Germinal center (tissue), 1 donor: ENCODE measurements at regions not wholly inside any gene's neighbourhood (a gene's known extent, or its start where the extent isn't known, plus 50 kb on each side); places are given as distances from the start of the nearest gene placed in this dataset.
"Not testable (repeated sequence)": the region's sequence is repeated elsewhere in the genome, so short reads cannot be mapped to it uniquely, and the experiment has no call there.

Experiments
- DNase-seq: peaks from one replicate; pipeline ENCODE4 v3.0.0; 2012; ENCODE audit warnings: mixed read lengths, low spot score

DNA sequence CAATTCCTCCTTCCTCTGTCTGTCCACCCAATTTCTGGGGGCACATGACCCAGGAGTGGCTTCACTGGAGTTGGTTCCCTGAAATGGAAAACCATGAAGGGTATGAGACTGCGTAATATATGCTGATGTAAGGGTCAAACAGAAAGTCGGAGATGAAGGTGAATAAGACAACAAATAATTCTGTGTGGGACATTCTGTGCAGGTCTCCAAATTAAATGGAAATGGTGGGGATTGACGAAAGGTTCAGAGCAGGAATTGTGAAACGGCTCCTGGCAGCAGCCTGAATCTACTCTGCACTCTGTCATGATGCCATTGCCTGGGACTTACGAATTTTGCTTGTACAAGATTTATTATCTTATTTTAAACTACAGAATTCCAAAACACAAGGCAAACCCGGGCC, 174.8 kb upstream of the RORA start:
- no peak for DNase-seq

DNA sequence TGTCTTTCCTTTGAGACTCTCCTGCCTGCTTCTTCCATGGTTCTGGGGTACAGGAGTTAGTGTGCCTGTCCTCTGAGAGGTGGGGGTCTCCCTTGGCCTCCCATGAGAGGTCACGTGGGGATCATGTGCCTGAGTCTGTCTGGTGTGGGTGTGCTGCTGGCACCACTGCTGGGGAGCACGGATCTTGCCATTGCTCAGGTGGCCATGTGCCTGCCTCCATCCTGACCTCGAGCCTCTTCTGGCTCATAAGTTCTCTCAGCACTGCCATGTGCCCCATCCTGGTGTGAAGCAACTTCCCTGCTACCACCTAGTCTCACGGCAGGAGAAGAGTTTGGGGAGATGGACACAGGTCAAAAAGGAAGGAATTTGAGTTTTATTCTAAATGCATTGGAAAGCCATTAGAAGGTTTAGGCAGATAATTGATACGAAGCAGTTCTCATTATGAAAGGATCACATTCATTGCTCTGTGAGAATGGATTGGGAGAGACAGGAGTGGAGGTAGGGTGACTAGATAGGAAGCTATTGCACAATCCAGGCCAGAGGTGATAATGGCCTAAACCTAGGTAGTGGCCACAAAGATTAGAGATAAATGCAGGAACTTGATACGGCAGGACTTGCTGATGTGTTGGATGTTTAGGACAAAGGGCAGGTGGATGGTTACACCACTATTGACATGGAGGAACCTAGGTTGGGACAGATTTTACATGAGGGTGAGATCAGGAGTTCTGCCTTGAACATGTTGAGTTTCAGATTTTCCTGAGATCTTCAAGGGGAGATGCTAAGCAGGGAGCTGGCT, 173.0 kb upstream of the RORA start:
- no peak for DNase-seq

DNA sequence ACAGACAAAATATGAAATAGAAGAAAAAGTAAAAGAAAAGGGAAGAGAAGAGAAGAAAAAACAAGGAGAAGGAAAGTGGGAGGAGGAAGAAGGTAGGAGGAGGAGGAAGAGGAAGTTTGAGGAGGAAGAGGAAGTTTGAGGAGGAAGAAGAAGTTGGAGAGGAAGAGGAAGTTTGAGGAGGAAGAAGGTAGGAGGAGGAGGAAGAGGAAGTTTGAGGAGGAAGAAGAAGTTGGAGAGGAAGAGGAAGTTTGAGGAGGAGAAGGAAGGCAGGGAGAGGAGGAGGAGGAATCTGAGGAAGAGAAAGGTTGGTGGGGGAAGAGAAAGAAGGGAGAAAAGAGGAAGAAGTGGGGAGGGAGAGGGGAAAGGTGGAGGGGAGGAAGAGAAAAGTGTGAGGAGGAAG, 169.2 kb upstream of the RORA start:
- DNase-seq: no peak

DNA sequence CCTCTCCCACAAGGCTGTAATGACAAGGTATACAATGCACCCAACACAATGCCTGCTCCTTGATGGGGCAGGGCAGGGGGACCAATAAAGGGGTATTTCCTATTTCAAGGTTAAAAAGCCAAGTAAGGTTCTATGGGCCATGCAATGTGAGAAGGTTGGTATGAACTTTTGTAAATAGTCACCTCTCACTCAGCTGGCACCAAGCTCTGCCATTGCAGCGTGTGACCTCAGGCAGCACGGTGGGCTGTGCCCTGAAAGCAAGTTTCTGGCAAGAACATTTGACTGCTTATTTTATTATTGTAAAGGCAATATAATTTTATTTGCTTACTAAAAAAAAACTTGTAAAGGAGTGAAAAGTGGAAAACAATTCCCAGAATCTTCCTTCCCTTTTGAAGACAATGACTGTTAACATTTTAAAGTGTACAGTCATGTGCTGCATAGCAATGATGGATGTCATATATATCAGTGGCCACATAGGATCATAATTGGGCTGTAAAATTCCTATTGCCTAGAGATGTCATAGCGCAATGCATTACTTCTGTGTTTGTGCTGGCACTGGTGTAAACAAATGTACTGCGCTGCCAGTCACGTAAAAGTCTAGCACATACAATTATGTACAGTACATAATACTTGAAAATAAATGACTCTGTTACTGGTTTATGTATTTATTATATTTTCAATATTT, 167.3 kb upstream of the RORA start:
- DNase-seq: no peak

DNA sequence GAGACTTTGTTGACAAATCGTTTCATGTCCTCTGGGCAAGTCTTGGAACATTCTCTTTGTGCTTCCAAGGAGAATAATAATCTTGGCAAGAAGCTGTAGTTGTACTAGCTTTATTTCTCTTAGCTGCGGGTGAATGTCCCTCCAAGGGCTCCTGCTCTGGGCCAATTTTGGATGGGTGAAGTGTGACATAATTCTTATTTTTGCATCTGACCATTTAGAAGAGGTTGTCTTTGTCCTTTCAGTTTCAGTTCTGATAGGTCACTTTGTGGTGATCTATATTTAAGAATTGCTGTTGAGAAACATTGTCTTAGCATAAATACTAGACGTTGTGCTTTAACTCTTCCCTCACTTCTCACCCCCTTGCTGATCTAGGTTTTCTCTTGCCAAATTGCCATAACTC, 164.8 kb upstream of the RORA start:
- DNase-seq: no peak

DNA sequence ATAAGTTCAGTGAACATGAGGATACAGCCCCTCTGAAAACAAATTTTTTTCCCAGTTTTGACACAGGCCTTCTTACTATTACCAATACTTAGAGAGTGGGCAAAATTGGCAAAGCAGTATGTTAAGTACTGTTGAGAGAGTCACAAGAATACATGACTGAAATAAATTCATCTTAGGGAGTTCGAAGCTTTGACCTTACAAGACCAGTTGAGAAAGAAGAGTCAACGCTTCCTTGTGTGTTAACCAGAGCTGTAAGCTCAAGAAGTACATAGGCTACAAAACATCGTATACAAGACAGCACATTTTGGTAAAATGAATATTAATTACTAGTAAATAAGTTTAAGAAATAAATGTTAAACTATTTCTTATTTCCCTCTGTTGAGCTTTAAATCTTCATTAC, 164.4 kb upstream of the RORA start:
- DNase-seq: no peak

DNA sequence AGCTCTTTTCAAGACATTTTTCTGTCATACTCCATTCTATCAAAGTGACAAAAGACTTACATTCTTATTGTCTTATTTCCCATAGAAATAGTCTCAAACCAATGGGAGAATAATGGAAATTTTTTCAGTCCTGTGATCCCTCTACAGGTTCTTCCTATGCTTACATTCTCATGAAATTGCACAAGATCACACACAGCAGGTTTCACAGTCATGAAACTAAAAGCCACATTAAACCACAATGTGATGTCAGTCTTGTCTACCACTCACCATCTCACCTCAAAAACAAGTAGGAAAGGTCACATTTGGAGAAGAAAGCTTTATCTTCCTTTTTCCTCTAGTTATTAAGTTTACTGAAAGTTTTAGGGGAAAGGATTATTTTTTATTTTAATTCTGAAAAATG, 161.0 kb upstream of the RORA start:
- no peak for DNase-seq

DNA sequence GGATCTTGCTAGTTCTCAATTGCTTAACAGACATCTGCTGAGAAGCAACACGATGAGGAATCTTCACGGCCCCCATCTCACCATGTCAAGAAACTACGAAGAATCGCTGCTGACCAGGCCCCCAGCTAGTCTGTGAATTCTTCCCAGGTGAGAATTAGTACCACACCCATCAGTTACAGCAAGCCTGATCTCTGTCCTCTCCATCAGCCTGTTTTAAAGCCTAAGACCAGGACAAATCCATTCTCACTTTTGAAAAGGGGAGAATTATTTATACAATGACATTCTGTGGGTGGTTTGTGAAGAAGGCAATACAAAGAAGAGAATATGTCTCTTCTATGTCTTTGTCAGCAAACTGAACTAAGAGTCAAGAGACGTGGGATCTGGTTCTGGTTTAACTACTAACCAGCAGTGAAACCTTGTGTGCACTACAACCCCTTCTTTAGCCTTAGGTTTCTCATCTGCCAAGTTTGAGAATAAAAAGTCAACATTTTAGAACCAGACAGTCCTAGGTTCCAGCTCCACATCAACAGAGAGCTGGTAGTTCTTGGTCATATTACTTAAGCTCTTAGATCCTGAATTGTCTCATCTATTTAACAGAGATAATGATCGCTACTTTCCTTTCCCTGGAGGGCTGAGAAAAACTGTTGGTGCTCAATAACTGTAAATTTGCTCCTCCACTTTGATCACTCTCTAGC, 160.4 kb upstream of the RORA start:
- no peak for DNase-seq

DNA sequence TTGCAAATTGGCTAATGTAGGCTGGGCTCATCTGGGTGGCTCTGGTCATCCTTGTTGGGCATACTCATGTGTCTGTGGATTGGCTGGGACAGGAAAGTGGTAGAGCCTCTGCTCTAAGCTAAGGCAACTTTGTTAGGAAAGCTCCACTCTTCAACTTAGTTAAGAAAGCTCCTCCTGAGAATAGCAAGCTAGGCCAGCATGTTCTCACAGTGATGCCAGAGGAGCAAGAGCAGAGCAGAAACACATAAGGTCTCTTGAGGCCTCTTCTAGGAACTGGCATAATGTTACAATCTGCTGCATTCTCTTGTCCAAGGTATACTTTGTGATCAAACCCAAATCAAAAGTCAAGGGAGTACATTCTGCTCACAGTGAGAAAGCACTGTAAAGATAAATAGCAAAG, 158.6 kb upstream of the RORA start:
- no peak for DNase-seq

DNA sequence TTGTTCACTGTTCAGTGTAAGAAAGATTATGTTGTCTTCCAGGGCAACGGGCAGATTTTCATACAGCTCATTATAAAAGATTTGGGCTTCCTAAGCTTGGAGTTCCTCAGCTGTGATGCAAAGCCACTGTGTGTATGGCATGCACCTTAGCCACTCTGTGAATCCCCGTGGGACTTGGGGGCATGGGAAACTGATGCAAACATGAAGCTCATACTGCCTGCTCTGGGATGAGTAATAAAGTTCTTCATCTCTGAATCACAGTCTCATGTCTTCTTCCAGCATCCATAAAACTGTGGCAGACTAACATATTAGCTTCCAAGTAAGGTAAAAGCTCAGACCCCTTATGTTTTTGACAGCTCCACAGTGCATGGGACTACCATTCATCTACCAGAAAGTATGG, 154.3 kb upstream of the RORA start:
- DNase-seq: no peak

DNA sequence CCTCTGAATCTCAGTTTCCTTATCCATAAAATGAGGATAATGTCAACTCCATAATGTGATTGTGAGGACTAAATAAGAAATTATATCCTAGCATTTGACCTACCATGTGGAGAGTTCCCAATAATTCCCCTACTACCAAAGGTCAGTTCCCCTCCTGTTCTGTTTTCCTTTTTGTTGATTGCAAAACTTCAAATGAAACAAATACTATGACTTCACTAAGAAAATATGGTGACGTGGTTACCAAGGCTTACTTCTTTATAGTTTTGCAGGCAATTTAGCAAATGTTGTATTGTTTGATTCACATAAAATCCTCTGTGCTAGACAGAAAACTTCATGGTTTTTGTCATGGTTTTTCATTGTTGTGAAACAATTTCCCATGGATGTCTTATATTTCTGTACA, 153.8 kb upstream of the RORA start:
- no peak for DNase-seq

DNA sequence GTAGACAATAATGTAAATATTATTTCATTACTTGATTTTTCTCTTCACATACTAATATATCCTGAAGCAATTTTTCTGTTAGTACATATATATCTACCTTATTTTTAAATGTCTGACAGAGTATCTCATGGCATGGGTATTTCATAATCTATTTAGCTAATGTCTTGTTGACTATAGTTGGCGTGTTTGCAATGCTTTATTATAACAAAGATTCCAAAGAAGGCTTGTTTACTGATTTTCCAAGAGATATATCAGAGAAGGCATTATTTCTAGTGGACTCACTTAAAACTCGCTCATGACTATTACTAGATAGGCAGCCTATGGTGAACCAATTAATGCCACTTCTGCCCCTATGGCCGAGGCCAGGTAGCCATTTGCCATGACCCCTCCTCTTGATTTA, 152.4 kb upstream of the RORA start:
- no peak for DNase-seq

DNA sequence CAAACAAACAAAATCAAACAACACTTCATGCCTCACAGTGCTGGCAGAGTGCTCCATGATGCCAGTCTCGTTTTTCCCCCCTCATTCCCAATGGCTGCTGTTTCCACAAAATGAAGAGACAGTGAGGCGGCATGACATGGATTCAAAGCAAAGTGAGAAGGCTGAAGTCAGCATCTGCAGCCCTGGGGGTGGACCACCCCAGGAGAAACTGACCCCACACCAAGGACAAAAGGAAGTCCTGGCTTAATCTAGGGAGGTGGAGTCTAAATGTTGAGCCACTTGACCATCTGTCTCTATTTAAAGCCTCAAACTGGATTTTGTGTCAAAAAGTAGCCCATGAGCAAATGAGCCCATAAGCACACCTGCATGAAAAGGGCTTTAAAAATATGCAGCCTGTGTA, 151.2 kb upstream of the RORA start:
- DNase-seq: no peak

DNA sequence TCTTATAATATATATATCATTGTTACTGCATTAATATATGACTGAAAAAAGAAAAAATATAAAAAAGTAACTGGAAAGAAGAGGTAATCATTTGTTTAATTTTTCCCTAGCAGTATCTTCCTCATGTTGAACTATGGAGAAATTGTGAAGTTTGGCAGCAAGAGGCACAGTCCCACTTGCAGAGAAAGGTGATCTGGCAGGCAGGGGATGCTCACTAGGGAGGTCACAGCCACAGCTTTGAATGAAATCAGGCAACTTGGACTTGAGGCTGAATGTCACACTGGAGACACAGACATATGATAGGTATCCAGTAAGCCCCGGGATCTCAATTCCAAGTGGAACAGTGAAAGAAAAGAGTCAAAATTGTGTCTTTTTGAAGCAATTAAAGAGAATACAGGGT, 149.9 kb upstream of the RORA start:
- DNase-seq: no peak

DNA sequence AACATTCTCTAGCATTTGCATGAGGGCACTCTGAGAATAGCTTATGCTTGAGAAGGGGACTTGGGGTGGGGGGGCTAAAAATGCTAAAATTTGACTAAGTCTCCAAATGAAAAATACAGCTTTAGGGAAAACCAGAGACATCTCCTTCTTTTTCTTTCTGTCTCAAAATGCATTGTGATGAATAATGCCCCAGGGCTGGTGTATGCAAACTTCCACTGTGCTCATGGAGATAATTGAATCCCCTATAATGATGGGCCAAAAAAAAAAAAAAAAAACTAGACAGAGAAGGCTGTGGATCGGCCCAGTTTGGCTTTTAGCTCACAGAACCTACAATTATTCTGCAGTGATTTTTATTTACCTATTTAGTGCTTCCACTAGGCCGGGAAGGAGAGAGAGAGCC, 147.9 kb upstream of the RORA start:
- no peak for DNase-seq

DNA sequence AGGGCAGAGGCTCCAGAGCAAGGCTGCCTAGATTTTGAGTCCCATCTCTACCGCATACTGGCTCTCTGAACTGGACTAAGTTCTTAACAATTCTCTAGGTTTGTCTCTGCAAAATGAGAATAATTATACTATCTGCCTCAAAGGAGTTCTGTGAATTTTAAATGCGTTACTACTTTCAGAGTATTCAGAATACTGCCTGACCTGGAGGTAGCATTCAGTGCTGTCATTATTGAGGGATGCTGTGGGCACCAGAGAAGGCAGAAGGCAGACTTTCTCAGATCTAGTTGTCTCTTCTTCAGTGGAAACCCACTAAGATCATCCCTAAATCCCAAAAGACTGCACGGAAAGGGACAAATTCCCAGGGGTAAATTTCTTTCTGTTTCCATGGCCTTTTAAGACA, 147.4 kb upstream of the RORA start:
- no peak for DNase-seq

DNA sequence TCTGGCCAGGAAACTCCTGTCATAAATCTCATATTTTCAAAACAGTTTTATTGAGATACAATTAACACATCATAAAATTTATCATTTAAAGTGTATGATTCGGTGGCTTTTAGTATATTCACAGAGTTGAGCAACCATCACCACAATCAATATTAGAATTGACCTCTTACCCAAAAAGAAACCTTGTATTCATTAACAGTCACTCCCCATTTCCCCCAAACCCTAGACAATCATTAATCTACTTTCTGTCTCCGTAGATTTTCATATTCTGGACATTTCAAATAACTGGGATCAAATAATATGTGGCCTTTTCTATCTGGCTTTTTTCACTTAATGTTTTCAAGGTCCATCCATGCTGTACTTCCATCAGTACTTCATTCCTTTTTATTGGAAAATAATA, 145.7 kb upstream of the RORA start:
- no peak for DNase-seq

DNA sequence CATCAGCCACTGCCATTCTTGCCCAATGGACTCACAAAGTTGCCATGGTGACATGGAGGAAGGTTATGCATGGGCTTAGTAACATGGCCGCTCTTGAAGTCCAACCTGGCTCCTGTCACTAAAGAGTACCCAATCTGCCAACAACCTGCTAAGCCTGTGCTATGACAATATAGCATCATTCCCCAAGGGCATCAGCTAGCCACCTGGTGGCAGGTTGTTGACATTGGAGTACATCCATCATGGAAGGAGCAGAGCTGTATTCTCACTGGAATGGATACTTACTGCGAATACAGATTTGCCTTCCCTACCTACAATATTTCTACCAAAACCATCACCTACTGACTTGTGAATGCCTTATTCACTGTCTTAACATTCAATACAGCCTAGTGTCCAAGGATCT, 138.9 kb upstream of the RORA start:
- no peak for DNase-seq

DNA sequence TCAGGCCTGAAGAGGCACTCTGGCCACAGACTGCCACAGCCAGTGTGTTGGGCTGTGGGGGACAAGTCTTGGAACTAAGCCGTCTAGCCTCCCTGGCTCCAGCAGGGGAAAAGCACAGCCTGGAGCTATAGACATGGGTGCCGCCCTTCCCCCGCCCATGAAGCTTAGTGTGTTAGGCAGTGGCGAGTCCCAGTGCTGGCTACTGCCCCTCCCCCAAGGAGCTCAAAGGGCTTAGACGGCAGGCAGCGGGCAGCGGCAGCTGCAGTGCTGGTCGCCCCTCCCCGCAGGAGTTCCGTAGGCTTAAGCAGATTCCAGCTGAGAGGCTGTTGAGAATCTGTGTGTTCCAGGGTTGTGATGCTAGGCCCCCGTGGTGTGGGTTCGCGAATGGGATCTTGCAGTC, 135.8 kb upstream of the RORA start:
- DNase-seq: no peak

DNA sequence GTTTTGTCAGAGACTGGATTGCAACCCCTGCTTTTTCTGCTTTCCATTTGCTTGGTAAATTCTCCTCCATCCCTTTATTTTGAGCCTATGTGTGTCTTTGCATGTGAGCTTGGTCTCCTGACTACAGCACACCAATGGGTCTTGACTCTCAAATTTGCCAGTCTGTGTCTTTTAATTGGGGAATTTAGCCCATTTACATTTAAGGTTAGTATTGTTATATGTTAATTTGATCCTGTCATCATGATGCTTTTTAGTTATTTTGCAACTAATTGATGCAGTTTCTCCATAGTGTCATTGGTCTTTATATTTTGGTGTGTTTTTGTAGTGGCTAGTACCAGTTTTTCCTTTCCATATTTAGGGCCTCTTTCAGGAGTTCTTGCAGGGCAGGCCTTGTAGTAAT, 133.8 kb upstream of the RORA start:
- not testable (repeated sequence) for DNase-seq

DNA sequence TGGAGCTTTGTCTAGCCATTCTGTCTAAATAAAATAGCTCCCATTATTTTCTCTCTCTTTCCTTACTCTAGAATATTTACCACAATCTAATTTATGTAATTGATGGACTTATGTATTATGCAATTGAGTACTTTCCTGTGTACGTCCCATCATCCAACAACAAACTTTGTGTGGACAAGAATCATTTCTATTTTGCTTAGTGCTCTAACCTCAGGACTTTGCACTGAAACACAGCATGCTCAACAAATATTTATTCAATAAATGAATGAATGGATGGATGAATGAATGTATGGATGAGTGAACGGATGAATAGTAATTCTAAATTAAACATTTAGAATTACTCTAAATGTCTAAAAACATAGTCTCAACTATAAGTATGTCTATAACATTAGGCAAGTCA, 115.2 kb upstream of the RORA start:
- no peak for DNase-seq

DNA sequence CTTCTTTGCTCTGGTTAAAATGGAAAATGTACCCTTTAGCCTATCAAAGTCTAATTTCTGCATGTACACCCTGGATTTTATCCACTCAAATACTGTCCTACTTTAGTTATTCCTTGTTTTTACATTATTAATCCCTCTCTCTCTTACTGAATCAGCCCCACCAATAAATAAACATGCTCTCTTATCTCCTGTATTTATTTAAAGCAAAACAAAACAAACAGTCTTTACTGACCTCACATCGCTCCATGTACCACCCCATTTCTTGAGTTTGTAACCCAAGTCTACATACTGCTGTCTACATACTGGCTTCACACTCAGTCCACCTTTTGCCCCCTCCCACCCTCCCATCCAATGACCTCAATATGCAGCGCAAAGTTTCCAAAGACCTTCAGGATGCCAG, 113.3 kb upstream of the RORA start:
- no peak for DNase-seq

DNA sequence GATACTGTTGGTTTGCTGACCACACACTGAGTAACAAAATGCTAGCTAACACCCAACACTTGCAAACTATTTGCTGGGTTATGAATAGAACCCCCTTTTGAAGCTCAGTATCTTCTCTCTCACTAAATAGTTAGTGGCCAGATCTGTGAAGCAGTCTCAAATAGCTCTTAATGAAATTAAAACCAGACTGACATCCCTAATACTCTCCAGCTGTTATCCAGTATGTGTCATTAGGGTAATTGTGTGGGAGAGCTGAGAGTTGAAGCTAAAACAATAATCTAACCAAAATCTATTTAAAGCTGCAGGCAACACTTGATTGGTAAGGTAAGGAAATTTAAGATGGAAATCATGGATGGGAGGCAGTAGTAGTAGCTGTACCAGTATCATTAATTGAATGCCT, 110.4 kb upstream of the RORA start:
- DNase-seq: no peak
